Ovary (tissue), 1 donor: ENCODE measurements at regions not wholly inside any gene's neighbourhood (a gene's known extent, or its start where the extent isn't known, plus 50 kb on each side); places are given as distances from the start of the nearest gene placed in this dataset.

Source experiments
- EP300 ChIP-seq: sonication (generic); formaldehyde crosslinking; IDR thresholded peaks from one replicate; pipeline ENCODE4 v1.6.1; 2017; ENCODE audit warnings: antibody characterized with exemption
- POLR2A ChIP-seq: fragments of 450-650 bp; IDR thresholded peaks from one replicate; pipeline ENCODE4 v1.6.1; 2017; ENCODE audit warnings: antibody characterized with exemption, mild to moderate bottlenecking, moderate library complexity

DNA sequence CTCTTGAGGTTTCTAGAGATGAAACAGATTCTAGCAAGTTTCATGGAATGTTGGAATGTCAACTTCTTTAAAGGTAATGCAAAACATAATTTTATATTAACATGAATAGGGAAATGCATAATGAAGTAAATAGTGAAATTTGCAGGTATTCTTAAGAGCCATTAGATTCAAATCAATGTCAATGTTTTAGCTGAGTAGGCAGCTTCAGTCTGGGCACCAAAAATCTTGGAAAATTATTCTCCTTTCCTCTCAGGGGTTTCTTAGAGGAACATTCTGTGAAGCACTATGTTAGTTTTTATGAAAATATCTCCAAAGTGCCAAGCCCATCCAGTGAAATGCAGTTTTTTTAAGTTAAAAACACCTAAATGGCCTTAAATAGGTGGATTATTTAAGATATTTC is 300.8 kb downstream of the PAX1 start:
- no peak for TF ChIP-seq EP300
- TF ChIP-seq POLR2A = no peak
